Parathyroid adenoma (tissue), 2 donors: ENCODE measurements at regions not wholly inside any gene's neighbourhood (a gene's known extent, or its start where the extent isn't known, plus 50 kb on each side); places are given as distances from the start of the nearest gene placed in this dataset.

Experiments used
- H2AFZ ChIP-seq: fragments of 300-600 bp; sonication (generic); one replicate; pipeline ENCODE4 v1.7.0; 2017; ENCODE audit warnings: antibody characterized with exemption, mild to moderate bottlenecking
- H3K27ac ChIP-seq: fragments of 300-600 bp; sonication (generic); one replicate; pipeline ENCODE4 v1.7.0; 2017
- H3K27me3 ChIP-seq: fragments of 300-600 bp; sonication (generic); one replicate; pipeline ENCODE4 v1.7.0; 2017; ENCODE audit warnings: low read length; ENCODE audit not compliant: control insufficient read depth, insufficient read depth
- H3K36me3 ChIP-seq: fragments of 300-600 bp; sonication (generic); one replicate; pipeline ENCODE4 v1.7.0; 2017; ENCODE audit warnings: low read length; ENCODE audit not compliant: control insufficient read depth, insufficient read depth
- H3K4me1 ChIP-seq: fragments of 300-600 bp; sonication (generic); one replicate; pipeline ENCODE4 v1.7.0; 2017; ENCODE audit warnings: control low read depth
- H3K4me2 ChIP-seq: fragments of 300-600 bp; sonication (generic); one replicate; pipeline ENCODE4 v1.7.0; 2017; ENCODE audit warnings: low read length
- H3K4me3 ChIP-seq: fragments of 300-600 bp; sonication (generic); one replicate; pipeline ENCODE4 v1.7.0; 2017; ENCODE audit warnings: low read depth, low read length
- H3K79me2 ChIP-seq: fragments of 300-600 bp; sonication (generic); one replicate; pipeline ENCODE4 v1.7.0; 2017; ENCODE audit warnings: control low read depth
- H3K9ac ChIP-seq: fragments of 300-600 bp; sonication (generic); one replicate; pipeline ENCODE4 v1.7.0; 2017; ENCODE audit warnings: mild to moderate bottlenecking
- H3K9me3 ChIP-seq: fragments of 300-600 bp; sonication (generic); one replicate; pipeline ENCODE4 v1.7.0; 2017; ENCODE audit warnings: low read length; ENCODE audit not compliant: control insufficient read depth
- TF ChIP-seq, protein P1 (sequence below): fragments of 300-600 bp; sonication (generic); IDR thresholded peaks from one replicate; pipeline ENCODE4 v1.7.0; 2017; ENCODE audit warnings: antibody characterized with exemption, mild to moderate bottlenecking
- donor health status: primary hyperparathyroidism.

- H3K4me1 ChIP-seq, result no peaks in the 10 kb centered on the region
- H3K9me3 ChIP-seq, result no peaks in the 10 kb centered on the region
- no peak overlapping the region for H2AFZ ChIP-seq
- TF ChIP-seq, protein P1, sequence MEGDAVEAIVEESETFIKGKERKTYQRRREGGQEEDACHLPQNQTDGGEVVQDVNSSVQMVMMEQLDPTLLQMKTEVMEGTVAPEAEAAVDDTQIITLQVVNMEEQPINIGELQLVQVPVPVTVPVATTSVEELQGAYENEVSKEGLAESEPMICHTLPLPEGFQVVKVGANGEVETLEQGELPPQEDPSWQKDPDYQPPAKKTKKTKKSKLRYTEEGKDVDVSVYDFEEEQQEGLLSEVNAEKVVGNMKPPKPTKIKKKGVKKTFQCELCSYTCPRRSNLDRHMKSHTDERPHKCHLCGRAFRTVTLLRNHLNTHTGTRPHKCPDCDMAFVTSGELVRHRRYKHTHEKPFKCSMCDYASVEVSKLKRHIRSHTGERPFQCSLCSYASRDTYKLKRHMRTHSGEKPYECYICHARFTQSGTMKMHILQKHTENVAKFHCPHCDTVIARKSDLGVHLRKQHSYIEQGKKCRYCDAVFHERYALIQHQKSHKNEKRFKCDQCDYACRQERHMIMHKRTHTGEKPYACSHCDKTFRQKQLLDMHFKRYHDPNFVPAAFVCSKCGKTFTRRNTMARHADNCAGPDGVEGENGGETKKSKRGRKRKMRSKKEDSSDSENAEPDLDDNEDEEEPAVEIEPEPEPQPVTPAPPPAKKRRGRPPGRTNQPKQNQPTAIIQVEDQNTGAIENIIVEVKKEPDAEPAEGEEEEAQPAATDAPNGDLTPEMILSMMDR, result no peak
- no peaks in the 10 kb centered on the region for H3K79me2 ChIP-seq
- no peak overlapping the region for H3K4me2 ChIP-seq
- no peak overlapping the region for H3K4me3 ChIP-seq
- no peaks in the 10 kb centered on the region for H3K27me3 ChIP-seq
- H3K36me3 ChIP-seq, result no peaks in the 10 kb centered on the region
- no peak overlapping the region for H3K9ac ChIP-seq
- no peak overlapping the region for H3K27ac ChIP-seq
These were observed 1006.8 kb upstream of the EEF2KMT start for GRCh38 chr16:6104428-6104827.

DNA sequence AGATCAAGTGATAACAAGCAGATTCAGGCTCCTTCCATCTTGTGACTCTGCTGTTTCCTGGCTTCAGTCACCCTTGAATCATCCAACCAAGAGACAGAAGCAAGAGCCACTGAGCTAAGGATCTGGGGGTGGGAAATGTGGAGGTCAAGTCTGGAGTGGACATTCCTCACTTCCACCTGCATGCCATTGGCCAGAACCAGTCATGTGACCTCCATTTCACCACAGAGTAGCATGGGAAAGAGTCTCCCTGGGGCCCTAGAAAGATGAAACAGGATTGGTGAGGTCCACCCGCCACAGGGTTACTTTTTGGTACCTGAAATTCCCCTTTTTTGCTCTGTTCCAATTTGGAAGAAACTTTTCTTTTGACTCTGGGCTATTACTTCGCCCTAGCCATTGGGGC lies 1006.0 kb upstream of the EEF2KMT start:
- H3K9me3 ChIP-seq, result no peaks in the 10 kb centered on the region
- H3K27me3 ChIP-seq, result no peaks in the 10 kb centered on the region
- no peak overlapping the region for H3K4me3 ChIP-seq
- H3K4me1 ChIP-seq, result no peaks in the 10 kb centered on the region
- H3K36me3 ChIP-seq, result no peaks in the 10 kb centered on the region
- H3K27ac ChIP-seq, result no peak overlapping the region
- H3K79me2 ChIP-seq, result no peaks in the 10 kb centered on the region
- TF ChIP-seq, protein P1, result no peak
- no peak overlapping the region for H3K4me2 ChIP-seq
- H3K9ac ChIP-seq, result no peak overlapping the region
- no peak overlapping the region for H2AFZ ChIP-seq

DNA sequence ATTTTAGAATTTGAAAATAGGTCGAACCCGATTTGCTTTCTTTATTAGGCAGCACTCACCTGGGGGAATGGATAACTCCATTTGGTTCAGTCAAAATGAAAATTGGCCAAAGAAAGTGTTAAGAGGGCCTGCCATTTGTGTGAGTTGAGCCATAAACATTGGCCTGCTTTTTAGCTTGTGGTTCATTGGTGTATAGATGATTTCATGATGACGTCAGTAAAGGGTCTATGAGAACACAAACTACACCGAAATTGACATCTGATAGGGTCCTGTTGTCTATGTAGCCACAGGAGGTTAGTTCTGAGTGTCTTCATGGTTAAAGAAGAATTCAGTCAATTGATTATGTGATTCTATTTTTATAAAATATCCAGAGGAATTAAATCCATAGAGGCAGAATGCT lies 1001.5 kb upstream of the EEF2KMT start:
- H3K36me3 ChIP-seq, result no peaks in the 10 kb centered on the region
- H3K9me3 ChIP-seq, result no peaks in the 10 kb centered on the region
- H3K4me2 ChIP-seq, result no peak overlapping the region
- H3K4me1 ChIP-seq, result no peaks in the 10 kb centered on the region
- no peaks in the 10 kb centered on the region for H3K79me2 ChIP-seq
- no peak overlapping the region for H2AFZ ChIP-seq
- H3K27ac ChIP-seq, result no peak overlapping the region
- H3K9ac ChIP-seq, result no peak overlapping the region
- TF ChIP-seq, protein P1, result no peak
- H3K4me3 ChIP-seq, result no peak overlapping the region
- H3K27me3 ChIP-seq, result no peaks in the 10 kb centered on the region

GRCh38 chr16:6096931-6097670 lies 999.5 kb upstream of the EEF2KMT start:
- TF ChIP-seq, protein P1, result no peak
- Histone ChIP-seq H3K4me3 (no peak overlapping the region), H3K36me3 (no peaks in the 10 kb centered on the region), H3K79me2 (no peaks in the 10 kb centered on the region), H3K9ac (no peak overlapping the region), H3K9me3 (no peaks in the 10 kb centered on the region), H3K4me2 (no peak overlapping the region), H3K27ac (no peak overlapping the region), H3K27me3 (no peaks in the 10 kb centered on the region), H2AFZ (no peak overlapping the region), H3K4me1 (no peaks in the 10 kb centered on the region)

DNA sequence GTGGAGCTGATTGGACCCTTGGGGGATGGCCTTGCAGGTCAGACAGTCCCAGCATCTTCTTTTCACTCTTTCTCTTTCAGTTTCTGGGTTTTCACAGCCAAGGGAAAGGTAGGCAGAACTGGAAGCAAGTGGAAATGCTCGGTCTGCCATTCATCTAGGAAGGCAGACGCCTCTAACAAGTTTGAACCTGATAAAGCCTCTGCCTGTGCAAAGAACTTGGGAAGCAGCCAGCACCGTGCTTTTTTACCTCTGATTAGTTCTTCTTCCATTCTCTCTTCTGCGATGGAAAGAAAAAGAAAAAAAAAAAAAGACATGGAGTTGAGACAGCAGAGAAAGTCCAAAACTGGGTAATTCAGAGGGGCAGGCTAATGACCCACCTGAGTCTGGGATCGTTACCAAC lies 997.8 kb upstream of the EEF2KMT start:
- Histone ChIP-seq H3K9ac (no peak overlapping the region), H3K27me3 (no peaks in the 10 kb centered on the region), H3K4me2 (no peak overlapping the region), H3K9me3 (no peaks in the 10 kb centered on the region), H3K4me3 (no peak overlapping the region), H3K36me3 (no peaks in the 10 kb centered on the region), H3K4me1 (no peaks in the 10 kb centered on the region), H3K27ac (no peak overlapping the region), H2AFZ (no peak overlapping the region), H3K79me2 (no peaks in the 10 kb centered on the region)
- TF ChIP-seq, protein P1, result no peak
